Erythroblast (primary cell): ENCODE measurements at regions not wholly inside any gene's neighbourhood (a gene's known extent, or its start where the extent isn't known, plus 50 kb on each side); places are given as distances from the start of the nearest gene placed in this dataset.

Experiments
- GATA1 ChIP-seq: IDR thresholded peaks from 2 replicates; pipeline ENCODE4 v1.6.1; 2011; ENCODE audit warnings: low read depth, mild to moderate bottlenecking, control low read depth, low read length, moderate library complexity
- POLR2A ChIP-seq: IDR thresholded peaks from 2 replicates; pipeline ENCODE4 v1.6.1; 2011; ENCODE audit warnings: mild to moderate bottlenecking, low read length

- TF ChIP-seq POLR2A: no peak
- no peak for TF ChIP-seq GATA1
Observed at GRCh38 chr3:145357453-145357852, 803.5 kb downstream of the PLOD2 start.
